ENCODE measurements at regions not wholly inside any gene's neighbourhood (a gene's known extent, or its start where the extent isn't known, plus 50 kb on each side); places are given as distances from the start of the nearest gene placed in this dataset.

DNA sequence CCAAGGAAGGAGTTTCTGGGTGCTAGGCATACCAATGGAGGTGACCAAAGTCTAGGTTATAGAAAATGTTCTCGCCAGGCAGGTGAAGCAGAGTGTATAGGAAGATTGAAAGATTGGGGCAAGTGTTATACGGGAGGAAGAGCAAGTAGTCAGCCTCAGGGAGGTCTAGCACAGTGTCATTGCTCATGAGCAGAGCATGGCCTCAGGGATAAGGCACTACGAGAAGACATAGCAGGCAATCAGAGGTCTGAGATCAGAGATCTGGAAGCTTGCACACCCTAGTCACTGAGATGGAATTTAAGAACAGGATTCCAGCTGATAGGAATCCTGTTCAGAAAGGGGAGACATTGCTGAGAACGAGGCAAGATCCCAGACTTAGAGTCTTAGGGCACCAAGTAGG, 350.0 kb upstream of the CASK start:
- TF ChIP-seq, protein P1, sequence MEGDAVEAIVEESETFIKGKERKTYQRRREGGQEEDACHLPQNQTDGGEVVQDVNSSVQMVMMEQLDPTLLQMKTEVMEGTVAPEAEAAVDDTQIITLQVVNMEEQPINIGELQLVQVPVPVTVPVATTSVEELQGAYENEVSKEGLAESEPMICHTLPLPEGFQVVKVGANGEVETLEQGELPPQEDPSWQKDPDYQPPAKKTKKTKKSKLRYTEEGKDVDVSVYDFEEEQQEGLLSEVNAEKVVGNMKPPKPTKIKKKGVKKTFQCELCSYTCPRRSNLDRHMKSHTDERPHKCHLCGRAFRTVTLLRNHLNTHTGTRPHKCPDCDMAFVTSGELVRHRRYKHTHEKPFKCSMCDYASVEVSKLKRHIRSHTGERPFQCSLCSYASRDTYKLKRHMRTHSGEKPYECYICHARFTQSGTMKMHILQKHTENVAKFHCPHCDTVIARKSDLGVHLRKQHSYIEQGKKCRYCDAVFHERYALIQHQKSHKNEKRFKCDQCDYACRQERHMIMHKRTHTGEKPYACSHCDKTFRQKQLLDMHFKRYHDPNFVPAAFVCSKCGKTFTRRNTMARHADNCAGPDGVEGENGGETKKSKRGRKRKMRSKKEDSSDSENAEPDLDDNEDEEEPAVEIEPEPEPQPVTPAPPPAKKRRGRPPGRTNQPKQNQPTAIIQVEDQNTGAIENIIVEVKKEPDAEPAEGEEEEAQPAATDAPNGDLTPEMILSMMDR (IDR thresholded peaks at IDR 0.05; ENCODE audit: insufficient read depth, low read length): no peak
- TF ChIP-seq, protein P2, sequence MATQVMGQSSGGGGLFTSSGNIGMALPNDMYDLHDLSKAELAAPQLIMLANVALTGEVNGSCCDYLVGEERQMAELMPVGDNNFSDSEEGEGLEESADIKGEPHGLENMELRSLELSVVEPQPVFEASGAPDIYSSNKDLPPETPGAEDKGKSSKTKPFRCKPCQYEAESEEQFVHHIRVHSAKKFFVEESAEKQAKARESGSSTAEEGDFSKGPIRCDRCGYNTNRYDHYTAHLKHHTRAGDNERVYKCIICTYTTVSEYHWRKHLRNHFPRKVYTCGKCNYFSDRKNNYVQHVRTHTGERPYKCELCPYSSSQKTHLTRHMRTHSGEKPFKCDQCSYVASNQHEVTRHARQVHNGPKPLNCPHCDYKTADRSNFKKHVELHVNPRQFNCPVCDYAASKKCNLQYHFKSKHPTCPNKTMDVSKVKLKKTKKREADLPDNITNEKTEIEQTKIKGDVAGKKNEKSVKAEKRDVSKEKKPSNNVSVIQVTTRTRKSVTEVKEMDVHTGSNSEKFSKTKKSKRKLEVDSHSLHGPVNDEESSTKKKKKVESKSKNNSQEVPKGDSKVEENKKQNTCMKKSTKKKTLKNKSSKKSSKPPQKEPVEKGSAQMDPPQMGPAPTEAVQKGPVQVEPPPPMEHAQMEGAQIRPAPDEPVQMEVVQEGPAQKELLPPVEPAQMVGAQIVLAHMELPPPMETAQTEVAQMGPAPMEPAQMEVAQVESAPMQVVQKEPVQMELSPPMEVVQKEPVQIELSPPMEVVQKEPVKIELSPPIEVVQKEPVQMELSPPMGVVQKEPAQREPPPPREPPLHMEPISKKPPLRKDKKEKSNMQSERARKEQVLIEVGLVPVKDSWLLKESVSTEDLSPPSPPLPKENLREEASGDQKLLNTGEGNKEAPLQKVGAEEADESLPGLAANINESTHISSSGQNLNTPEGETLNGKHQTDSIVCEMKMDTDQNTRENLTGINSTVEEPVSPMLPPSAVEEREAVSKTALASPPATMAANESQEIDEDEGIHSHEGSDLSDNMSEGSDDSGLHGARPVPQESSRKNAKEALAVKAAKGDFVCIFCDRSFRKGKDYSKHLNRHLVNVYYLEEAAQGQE (IDR thresholded peaks at IDR 0.05; ENCODE audit: insufficient replicate concordance, low read depth): no peak
- TF ChIP-seq SPI1 (IDR thresholded peaks at IDR 0.05; ENCODE audit: borderline replicate concordance, low read depth) (no peak), POLR2AphosphoS5 (IDR thresholded peaks at IDR 0.05; ENCODE audit: low read depth) (no peak), GABPA (IDR thresholded peaks at IDR 0.05; ENCODE audit: low read depth) (no peak)

Measured in HL-60 (cell line).